Panc1 (cell line): ENCODE measurements at regions not wholly inside any gene's neighbourhood (a gene's known extent, or its start where the extent isn't known, plus 50 kb on each side); places are given as distances from the start of the nearest gene placed in this dataset.

Experiments used
- ATAC-seq: fragments of 200-7000 bp; cut with Tn5 transposase; 2 replicates; pipeline ENCODE4 v1.9.1; 2020; ENCODE audit warnings: mild to moderate bottlenecking, moderate library complexity
- BruUV-seq: library from RNA; stranded (reverse); fragments of 400-500 nt; replicated peaks from 2 replicates; lab custom pipeline; 2021; lab: Mats Ljungman, UMichigan
- CTCF ChIA-PET: fragments of 300-600 bp; sonication (Branson Sonifier 250); formaldehyde crosslinking; loops from one replicate; lab custom pipeline; 2022; ENCODE audit warnings: antibody characterized with exemption; lab: Charles Lee
- POLR2A ChIA-PET: fragments of 300-600 bp; sonication (Branson Sonifier 250); formaldehyde crosslinking; loops from one replicate; lab custom pipeline; 2022; ENCODE audit warnings: antibody characterized with exemption; lab: Charles Lee
- DNase-seq: peaks from one replicate; pipeline ENCODE4 v3.0.0-alpha.2; 2010; ENCODE audit warnings: low read depth, low spot score
- H3K27ac ChIP-seq: 2 replicates; pipeline ENCODE4 v1.5.1; 2011; ENCODE audit warnings: mild to moderate bottlenecking, low read length, inconsistent platforms
- H3K27me3 ChIP-seq: fragments of 200-500 bp; sonication (Bioruptor generic); 2 replicates; pipeline ENCODE4 v1.6.0; 2014; ENCODE audit warnings: low read length, inconsistent platforms; ENCODE audit not compliant: control insufficient read depth, insufficient read depth
- H3K36me3 ChIP-seq: fragments of 200-500 bp; sonication (Bioruptor generic); 2 replicates; pipeline ENCODE4 v1.5.1; 2014; ENCODE audit warnings: inconsistent platforms, mild to moderate bottlenecking, low read length, moderate library complexity; ENCODE audit not compliant: control insufficient read depth, insufficient read depth
- H3K4me1 ChIP-seq: 2 replicates; pipeline ENCODE4 v1.5.1; 2011; ENCODE audit warnings: inconsistent platforms, mild to moderate bottlenecking, low read length, moderate library complexity; ENCODE audit not compliant: control insufficient read depth, insufficient read depth
- H3K4me3 ChIP-seq, 2 experiments: 2 replicates each; pipeline ENCODE4 v1.5.1; 2011 to 2012; ENCODE audit warnings: low read depth in 2 of 2, low read length in 2 of 2, mild to moderate bottlenecking in 2 of 2, inconsistent platforms in 1 of 2, moderate library complexity in 1 of 2
- H3K9me3 ChIP-seq: fragments of 200-500 bp; sonication (Bioruptor generic); 2 replicates; pipeline ENCODE4 v1.5.1; 2014; ENCODE audit warnings: low read depth, mild to moderate bottlenecking, inconsistent platforms, low read length, moderate library complexity; ENCODE audit not compliant: control insufficient read depth, insufficient read depth
- POLR2AphosphoS5 ChIP-seq: IDR thresholded peaks from 2 replicates; pipeline ENCODE4 v1.6.1; 2012; ENCODE audit warnings: mild to moderate bottlenecking, low read depth, low read length, moderate library complexity
- REST ChIP-seq, 2 experiments: IDR thresholded peaks; 2 replicates each; pipeline ENCODE4 v1.6.1; 2011 to 2012; ENCODE audit warnings: low read depth in 2 of 2, control low read depth in 1 of 2, low read length in 1 of 2, mild to moderate bottlenecking in 1 of 2, moderate library complexity in 1 of 2; ENCODE audit not compliant: insufficient read depth in 1 of 2
- SIN3A ChIP-seq: IDR thresholded peaks from 2 replicates; pipeline ENCODE4 v1.6.1; 2012; ENCODE audit warnings: low read depth, mild to moderate bottlenecking, low read length, moderate library complexity, borderline replicate concordance; ENCODE audit not compliant: insufficient read depth
- TCF7L2 ChIP-seq: IDR thresholded peaks from 2 replicates; pipeline ENCODE4 v1.6.1; 2011; ENCODE audit warnings: mild to moderate bottlenecking, low read depth, low read length, inconsistent platforms
- in situ Hi-C: cut with HindIII; loops from 2 replicates; pipeline ENCODE4 v1.10.0; 2016; ENCODE audit warnings: low sequenced_read_pairs, low pct_unique_long_range_greater_than_20kb
- intact Hi-C: fragments of 100-400 bp; cut with micrococcal nuclease; formaldehyde crosslinking; loops from one replicate; pipeline ENCODE4 v1.10.0; 2022; ENCODE audit not compliant: unreplicated experiment
- TF ChIP-seq, protein P1 (sequence below): fragments of 450-650 bp; IDR thresholded peaks from 2 replicates; pipeline ENCODE4 v1.5.1; 2017; ENCODE audit warnings: mild to moderate bottlenecking

DNA sequence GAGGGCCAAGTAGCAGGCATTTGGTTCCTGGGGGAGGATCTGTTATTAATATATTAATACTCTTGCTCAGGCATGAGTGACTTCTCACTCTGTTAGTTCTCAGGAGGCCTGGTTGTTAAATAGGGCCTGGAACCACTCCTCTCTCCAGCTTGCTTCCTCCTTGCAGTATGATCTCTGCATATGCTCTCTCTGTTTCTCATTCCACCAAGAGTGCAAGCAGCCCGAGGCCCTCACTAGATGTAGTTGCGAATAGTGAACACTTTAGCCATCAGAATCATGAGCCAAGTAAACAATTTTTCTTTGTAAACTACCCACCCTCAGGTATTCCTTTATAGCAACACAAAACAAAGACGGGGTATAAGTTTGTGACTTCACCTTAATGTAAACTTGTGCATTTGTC is 784.3 kb downstream of the DNAJB9 start:
- no TSS peak for BruUV-seq
- H3K4me1 ChIP-seq = no peaks in the 10 kb centered on the region
- no peak for ATAC-seq

DNA sequence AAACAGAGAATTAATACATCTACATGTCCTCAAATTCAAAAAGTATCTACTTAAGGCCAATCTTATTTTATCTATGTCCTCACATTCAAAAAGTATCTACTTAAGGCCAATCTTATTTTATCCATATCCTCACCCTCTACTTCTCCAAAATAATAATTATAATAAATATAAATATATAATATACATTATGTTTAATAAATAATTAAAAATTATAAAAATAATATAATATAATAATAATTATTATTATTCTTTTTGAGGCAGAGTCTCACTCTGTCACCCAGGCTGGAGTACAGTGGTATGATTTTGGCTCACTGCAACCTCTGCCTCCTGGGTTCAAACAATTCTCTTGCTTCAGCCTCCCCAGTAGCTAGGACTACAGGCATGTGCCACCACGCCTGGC is 784.9 kb downstream of the DNAJB9 start:
- no peaks in the 10 kb centered on the region for H3K9me3 ChIP-seq
- H3K27me3 ChIP-seq = no peaks in the 10 kb centered on the region
- no TSS peak for BruUV-seq
- no peaks in the 10 kb centered on the region for H3K4me1 ChIP-seq
- DNase-seq (no peak), ATAC-seq (no peak)
- CTCF ChIA-PET = no interaction called here
- no peaks in the 10 kb centered on the region for H3K36me3 ChIP-seq
- in situ Hi-C loops = no loop called here
- H3K4me3 ChIP-seq = no peak overlapping the region
- H3K27ac ChIP-seq = no peak overlapping the region
- TF ChIP-seq, protein P1, sequence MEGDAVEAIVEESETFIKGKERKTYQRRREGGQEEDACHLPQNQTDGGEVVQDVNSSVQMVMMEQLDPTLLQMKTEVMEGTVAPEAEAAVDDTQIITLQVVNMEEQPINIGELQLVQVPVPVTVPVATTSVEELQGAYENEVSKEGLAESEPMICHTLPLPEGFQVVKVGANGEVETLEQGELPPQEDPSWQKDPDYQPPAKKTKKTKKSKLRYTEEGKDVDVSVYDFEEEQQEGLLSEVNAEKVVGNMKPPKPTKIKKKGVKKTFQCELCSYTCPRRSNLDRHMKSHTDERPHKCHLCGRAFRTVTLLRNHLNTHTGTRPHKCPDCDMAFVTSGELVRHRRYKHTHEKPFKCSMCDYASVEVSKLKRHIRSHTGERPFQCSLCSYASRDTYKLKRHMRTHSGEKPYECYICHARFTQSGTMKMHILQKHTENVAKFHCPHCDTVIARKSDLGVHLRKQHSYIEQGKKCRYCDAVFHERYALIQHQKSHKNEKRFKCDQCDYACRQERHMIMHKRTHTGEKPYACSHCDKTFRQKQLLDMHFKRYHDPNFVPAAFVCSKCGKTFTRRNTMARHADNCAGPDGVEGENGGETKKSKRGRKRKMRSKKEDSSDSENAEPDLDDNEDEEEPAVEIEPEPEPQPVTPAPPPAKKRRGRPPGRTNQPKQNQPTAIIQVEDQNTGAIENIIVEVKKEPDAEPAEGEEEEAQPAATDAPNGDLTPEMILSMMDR = no peak
- TF ChIP-seq POLR2AphosphoS5 (no peak), SIN3A (no peak), REST (IDR thresholded peaks at IDR 0.05; ENCODE audit: insufficient read depth in 1 of 2, low read depth in 2 of 2, low read length in 1 of 2) (no peak), TCF7L2 (no peak)
- POLR2A ChIA-PET = no interaction called here
- intact Hi-C loops = no loop called here

More for the DNA sequence above, 784.3 kb downstream of the DNAJB9 start:
- CTCF ChIA-PET = no interaction called here
- no peak for DNase-seq
- Histone ChIP-seq H3K27ac (no peak overlapping the region), H3K36me3 (no peaks in the 10 kb centered on the region), H3K27me3 (no peaks in the 10 kb centered on the region), H3K9me3 (no peaks in the 10 kb centered on the region), H3K4me3 (no peak overlapping the region)
- in situ Hi-C loops = no loop called here
- TF ChIP-seq POLR2AphosphoS5 (no peak), SIN3A (no peak), REST (IDR thresholded peaks at IDR 0.05; ENCODE audit: insufficient read depth in 1 of 2, low read depth in 2 of 2, low read length in 1 of 2) (no peak), TCF7L2 (no peak)
- TF ChIP-seq, protein P1 = no peak
- intact Hi-C loops = no loop called here
- POLR2A ChIA-PET = no interaction called here
